CD4-positive, alpha-beta T cell (primary cell): ENCODE measurements at regions not wholly inside any gene's neighbourhood (a gene's known extent, or its start where the extent isn't known, plus 50 kb on each side); places are given as distances from the start of the nearest gene placed in this dataset.

Experiments
- ATAC-seq: fragments of 200-7000 bp; cut with Tn5 transposase; one replicate; pipeline ENCODE4 v1.10.0; 2022; ENCODE audit warnings: mild to moderate bottlenecking; ENCODE audit not compliant: poor library complexity
- CTCF ChIA-PET: fragments of 350-600 bp; sonication (Branson Sonifier 250); formaldehyde crosslinking; loops from one replicate; lab custom pipeline; 2021; ENCODE audit warnings: antibody characterized with exemption, inconsistent platforms; lab: Charles Lee
- POLR2A ChIA-PET: fragments of 350-600 bp; sonication (Branson Sonifier 250); formaldehyde crosslinking; loops from one replicate; lab custom pipeline; 2021; ENCODE audit warnings: antibody characterized with exemption, inconsistent platforms; lab: Charles Lee
- DNase-seq, 14 experiments: peaks; one replicate each; pipeline ENCODE4 v3.0.0-alpha.2; 2013 to 2020; ENCODE audit warnings: mixed read lengths in 2 of 14
- H3K27ac ChIP-seq, 2 donors: one replicate each; pipeline versions ENCODE4 v1.5.1 to v1.7.0; 2013; ENCODE audit warnings: low read length in 2 of 2, low read depth in 1 of 2, mild to moderate bottlenecking in 1 of 2
- H3K27me3 ChIP-seq, 2 experiments: 1 replicate in 1 of 2; 2 replicates in 1 of 2; pipeline versions ENCODE4 v1.6.1 to v1.7.0; 2013; ENCODE audit warnings: low read length in 2 of 2, control low read depth in 1 of 2, mild to moderate bottlenecking in 1 of 2, moderate library complexity in 1 of 2; ENCODE audit not compliant: insufficient read depth in 2 of 2, control insufficient read depth in 1 of 2
- H3K36me3 ChIP-seq: one replicate; pipeline ENCODE4 v1.6.1; 2013; ENCODE audit warnings: low read length, control low read depth; ENCODE audit not compliant: insufficient read depth
- H3K4me1 ChIP-seq: one replicate; pipeline ENCODE4 v1.6.1; 2013; ENCODE audit warnings: low read length, control low read depth; ENCODE audit not compliant: insufficient read depth
- H3K4me3 ChIP-seq: one replicate; pipeline ENCODE4 v1.5.1; 2013; ENCODE audit warnings: mild to moderate bottlenecking, low read length, moderate library complexity
- H3K9me3 ChIP-seq, 2 experiments: 1 replicate in 1 of 2; 2 replicates in 1 of 2; pipeline versions ENCODE4 v1.6.1 to v1.7.0; 2013; ENCODE audit warnings: low read length in 2 of 2, mild to moderate bottlenecking in 2 of 2, control low read depth in 1 of 2, moderate library complexity in 1 of 2; ENCODE audit not compliant: control insufficient read depth in 1 of 2, insufficient read depth in 1 of 2
- H3K27ac Mint-ChIP-seq: one replicate; pipeline ENCODE4 v1.8.0; 2020; ENCODE audit warnings: mixed read lengths
- H3K27me3 Mint-ChIP-seq: one replicate; pipeline ENCODE4 v1.8.0; 2021; ENCODE audit warnings: mixed read lengths
- H3K36me3 Mint-ChIP-seq: one replicate; pipeline ENCODE4 v1.8.0; 2021; ENCODE audit warnings: low read depth, mixed read lengths
- H3K4me1 Mint-ChIP-seq: one replicate; pipeline ENCODE4 v1.8.0; 2021; ENCODE audit warnings: low read depth, mixed read lengths
- H3K4me3 Mint-ChIP-seq: one replicate; pipeline ENCODE4 v1.8.0; 2020; ENCODE audit warnings: mild to moderate bottlenecking, mixed read lengths
- H3K9me3 Mint-ChIP-seq: one replicate; pipeline ENCODE4 v1.8.0; 2020; ENCODE audit warnings: mixed read lengths
- intact Hi-C, 2 experiments: fragments of 100-400 bp; cut with DNase I in 1 of 2; cut with micrococcal nuclease in 1 of 2; formaldehyde crosslinking; loops; one replicate each; pipeline versions ENCODE4 v1.15.1 to v1.9.0; 2023 to 2025; cut with DNase I, micrococcal nuclease
- TF ChIP-seq, protein P1 (sequence below): fragments of 200-600 bp; IDR thresholded peaks from one replicate; pipeline ENCODE4 v1.8.0; 2022; ENCODE audit warnings: antibody characterized with exemption, mild to moderate bottlenecking

DNA sequence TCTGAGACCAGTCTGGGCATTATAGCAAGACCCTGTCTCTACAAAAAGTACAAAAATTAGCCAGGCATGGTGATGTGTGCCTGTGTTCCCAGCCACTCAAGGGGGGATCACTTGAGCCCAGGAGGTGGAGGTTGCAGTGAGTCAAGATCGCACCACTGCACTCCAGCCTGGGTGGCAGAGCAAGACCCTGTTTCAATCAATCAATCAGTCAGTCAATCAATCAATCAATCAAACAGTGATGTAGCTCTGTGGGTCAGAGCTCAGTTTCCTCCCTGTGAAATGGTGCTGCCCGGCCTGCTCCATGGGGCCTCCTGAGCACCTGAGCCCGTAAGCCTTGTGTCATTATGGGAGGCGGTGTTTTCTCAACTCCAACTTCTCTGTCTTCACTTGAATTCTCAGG lies 167.1 kb upstream of the CIBAR2 start:
- peaks cover 0 to 2% of the 10 kb centered on the region in 2 experiments for H3K27me3 ChIP-seq
- H3K9me3 ChIP-seq, result no peaks in the 10 kb centered on the region
- DNase-seq (no peak), ATAC-seq (no peak)
- H3K4me3 Mint-ChIP-seq, result no peak overlapping the region
- no peaks in the 10 kb centered on the region for H3K36me3 ChIP-seq
- no peaks in the 10 kb centered on the region for H3K4me1 ChIP-seq
- H3K27ac ChIP-seq, result no peak overlapping the region
- no peaks in the 10 kb centered on the region for H3K27me3 Mint-ChIP-seq
- H3K36me3 Mint-ChIP-seq, result no peaks in the 10 kb centered on the region
- ChIA-PET CTCF (no interaction called here), POLR2A (no interaction called here)
- H3K27ac Mint-ChIP-seq, result no peak overlapping the region
- intact Hi-C loops, result loop anchor here in 1 of 2 experiments (10.0 kb wide), 1 partner anchor 335 kb away; the partner anchor contains the start of gene GSE1
- H3K9me3 Mint-ChIP-seq, result no peaks in the 10 kb centered on the region
- TF ChIP-seq, protein P1, sequence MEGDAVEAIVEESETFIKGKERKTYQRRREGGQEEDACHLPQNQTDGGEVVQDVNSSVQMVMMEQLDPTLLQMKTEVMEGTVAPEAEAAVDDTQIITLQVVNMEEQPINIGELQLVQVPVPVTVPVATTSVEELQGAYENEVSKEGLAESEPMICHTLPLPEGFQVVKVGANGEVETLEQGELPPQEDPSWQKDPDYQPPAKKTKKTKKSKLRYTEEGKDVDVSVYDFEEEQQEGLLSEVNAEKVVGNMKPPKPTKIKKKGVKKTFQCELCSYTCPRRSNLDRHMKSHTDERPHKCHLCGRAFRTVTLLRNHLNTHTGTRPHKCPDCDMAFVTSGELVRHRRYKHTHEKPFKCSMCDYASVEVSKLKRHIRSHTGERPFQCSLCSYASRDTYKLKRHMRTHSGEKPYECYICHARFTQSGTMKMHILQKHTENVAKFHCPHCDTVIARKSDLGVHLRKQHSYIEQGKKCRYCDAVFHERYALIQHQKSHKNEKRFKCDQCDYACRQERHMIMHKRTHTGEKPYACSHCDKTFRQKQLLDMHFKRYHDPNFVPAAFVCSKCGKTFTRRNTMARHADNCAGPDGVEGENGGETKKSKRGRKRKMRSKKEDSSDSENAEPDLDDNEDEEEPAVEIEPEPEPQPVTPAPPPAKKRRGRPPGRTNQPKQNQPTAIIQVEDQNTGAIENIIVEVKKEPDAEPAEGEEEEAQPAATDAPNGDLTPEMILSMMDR, result no peak
- H3K4me3 ChIP-seq, result no peak overlapping the region
- no peaks in the 10 kb centered on the region for H3K4me1 Mint-ChIP-seq

GRCh38 chr16:85279825-85280545 lies 167.7 kb upstream of the CIBAR2 start:
- no peak overlapping the region for H3K27ac ChIP-seq
- TF ChIP-seq, protein P1, result no peak
- no peaks in the 10 kb centered on the region for H3K4me1 ChIP-seq
- H3K27me3 ChIP-seq, result no peaks in the 10 kb centered on the region
- no peaks in the 10 kb centered on the region for H3K9me3 Mint-ChIP-seq
- ChIA-PET POLR2A (no interaction called here), CTCF (no interaction called here)
- no peaks in the 10 kb centered on the region for H3K36me3 ChIP-seq
- no peak overlapping the region for H3K4me3 Mint-ChIP-seq
- H3K4me3 ChIP-seq, result no peak overlapping the region
- no peak overlapping the region for H3K27ac Mint-ChIP-seq
- DNase-seq, result no peak
- no peaks in the 10 kb centered on the region for H3K9me3 ChIP-seq
- H3K4me1 Mint-ChIP-seq, result no peaks in the 10 kb centered on the region
- no peaks in the 10 kb centered on the region for H3K27me3 Mint-ChIP-seq
- H3K36me3 Mint-ChIP-seq, result no peaks in the 10 kb centered on the region
- intact Hi-C loops, result loop anchor here in 1 of 2 experiments (10.0 kb wide), 1 partner anchor 335 kb away; the partner anchor contains the start of gene GSE1
- ATAC-seq, result no peak

- no peaks in the 10 kb centered on the region for H3K36me3 Mint-ChIP-seq
- ChIA-PET POLR2A (no interaction called here), CTCF (no interaction called here)
- no peak overlapping the region for H3K27ac Mint-ChIP-seq
- Histone ChIP-seq H3K4me3 (no peak overlapping the region), H3K27me3 (no peaks in the 10 kb centered on the region), H3K9me3 (no peaks in the 10 kb centered on the region), H3K36me3 (no peaks in the 10 kb centered on the region), H3K4me1 (no peaks in the 10 kb centered on the region), H3K27ac (no peak overlapping the region)
- no peak overlapping the region for H3K4me3 Mint-ChIP-seq
- intact Hi-C loops, result no loop called here
- DNase-seq (no peak), ATAC-seq (no peak)
- TF ChIP-seq, protein P1, result no peak
- H3K27me3 Mint-ChIP-seq, result no peaks in the 10 kb centered on the region
- H3K4me1 Mint-ChIP-seq, result no peaks in the 10 kb centered on the region
- H3K9me3 Mint-ChIP-seq, result no peaks in the 10 kb centered on the region
These were observed 168.9 kb upstream of the CIBAR2 start for GRCh38 chr16:85281181-85281580.
